Activated CD4-positive, CD25-positive, alpha-beta regulatory T cell treated with anti-CD3 and anti-CD28 coated beads, Interleukin-2, amount 50 U/mL, for 72 hours (primary cell): ENCODE measurements at regions not wholly inside any gene's neighbourhood (a gene's known extent, or its start where the extent isn't known, plus 50 kb on each side); places are given as distances from the start of the nearest gene placed in this dataset.

Experiments used
- DNase-seq: peaks from one replicate; pipeline ENCODE4 v3.0.0; 2021

DNA sequence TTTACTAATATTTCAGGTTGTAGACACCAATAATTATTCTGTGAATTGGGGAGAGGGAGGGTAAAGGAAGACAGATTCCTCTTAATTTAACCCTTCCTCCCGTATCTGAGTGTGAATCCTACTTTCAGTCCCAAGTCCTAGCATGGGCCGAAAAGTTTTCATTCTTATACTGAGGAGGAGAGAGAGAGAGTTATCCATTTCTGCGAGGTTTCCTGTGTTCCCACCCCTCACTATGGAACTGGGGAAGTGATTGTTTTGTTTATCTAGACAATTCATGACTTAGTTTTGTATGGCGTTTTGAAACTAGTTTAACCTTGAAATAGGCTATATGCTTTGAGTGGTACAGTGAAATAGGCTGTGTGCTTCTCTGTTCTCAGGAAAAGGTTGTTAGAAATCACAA is 134.0 kb upstream of the DPYD start:
- no peak for DNase-seq

DNA sequence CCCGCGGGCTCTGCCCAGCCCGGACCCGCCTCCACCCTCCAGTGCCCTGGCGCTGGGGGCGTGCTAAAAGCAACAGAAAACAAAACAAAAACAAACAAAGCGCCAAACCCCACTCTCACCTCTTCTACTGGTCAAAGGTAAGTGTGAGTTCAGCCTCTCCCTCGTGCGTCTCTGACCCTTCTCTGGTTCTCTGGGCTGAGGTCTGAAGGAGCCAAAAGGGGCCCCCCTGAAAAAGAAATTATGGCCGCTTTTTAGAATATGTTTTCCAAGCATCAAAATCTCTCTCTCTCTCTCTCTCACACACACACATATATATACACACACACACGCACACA is 133.5 kb upstream of the DPYD start:
- no peak for DNase-seq

DNA sequence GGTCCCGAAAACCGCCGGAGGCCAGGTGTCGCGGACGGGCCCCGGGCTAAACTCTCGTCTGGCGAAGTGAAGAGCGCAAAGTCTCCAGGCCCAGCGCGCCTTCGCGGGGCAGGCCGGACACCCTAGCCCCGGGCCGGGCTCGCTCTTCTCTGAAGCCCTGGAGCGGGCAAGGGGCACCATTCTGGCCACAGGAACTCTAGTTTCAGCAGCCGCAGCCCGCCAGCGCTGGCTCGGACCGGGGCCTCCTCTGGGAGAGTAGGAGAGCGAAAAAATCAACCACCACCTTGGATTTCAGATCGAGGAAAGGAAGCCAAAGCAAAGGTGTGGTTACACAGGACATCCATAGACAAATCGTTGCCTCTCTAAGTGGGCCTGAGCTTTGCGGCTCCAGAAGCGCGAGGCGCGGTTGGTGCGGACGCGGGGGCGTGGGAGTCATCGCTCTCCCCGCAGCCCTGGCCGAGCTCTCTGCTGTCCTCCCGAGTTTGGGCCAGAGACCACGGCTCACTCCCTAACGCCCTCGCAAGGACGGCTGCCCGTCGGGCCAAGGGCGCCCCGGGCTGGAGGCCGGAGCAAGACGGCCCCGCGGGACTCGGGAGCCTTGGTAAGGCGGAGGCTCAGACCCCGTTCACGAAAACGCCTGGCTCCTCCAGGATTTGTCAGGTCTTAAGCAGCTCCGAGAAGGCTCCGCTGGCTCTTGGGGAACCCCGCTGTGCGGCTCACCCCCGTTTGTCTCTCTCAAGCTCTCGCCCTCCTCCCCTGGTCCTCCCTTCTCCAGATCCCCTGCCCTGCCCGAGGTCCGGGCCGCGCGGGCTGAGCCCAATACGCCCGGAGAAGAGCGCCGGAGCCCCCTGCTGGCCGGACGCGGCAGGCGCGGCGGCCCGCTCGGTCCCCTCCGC is 132.9 kb upstream of the DPYD start:
- DNase-seq, result peak; percentile 75

DNA sequence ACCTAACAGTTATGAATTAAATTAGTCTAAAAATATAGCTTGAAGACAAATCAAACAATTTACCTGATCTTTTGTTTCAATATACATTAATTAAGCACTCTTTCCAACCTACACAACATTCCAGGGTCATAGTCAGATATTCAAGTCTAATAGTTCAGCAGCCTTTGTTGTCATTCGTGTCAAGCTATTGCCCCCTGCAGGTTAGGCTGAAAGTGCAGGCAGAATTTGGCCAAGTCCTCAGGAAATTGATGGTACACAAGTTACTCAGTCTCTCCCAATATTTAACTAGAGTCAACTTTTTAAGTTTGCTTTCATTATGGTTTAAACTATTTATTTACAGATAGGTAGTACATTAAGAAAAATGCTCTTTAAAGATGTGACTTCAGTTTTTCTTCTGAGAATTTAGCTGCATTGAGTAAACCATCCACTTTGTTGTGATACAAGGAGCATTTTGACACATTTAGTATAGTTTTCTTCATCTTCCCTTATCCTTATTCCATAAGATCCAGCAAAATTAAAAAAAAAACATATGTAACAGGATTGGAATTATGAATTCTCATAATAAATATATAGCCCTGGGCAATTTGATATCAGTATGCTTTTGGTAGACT is 130.3 kb upstream of the DPYD start:
- peak; percentile 70 for DNase-seq

DNA sequence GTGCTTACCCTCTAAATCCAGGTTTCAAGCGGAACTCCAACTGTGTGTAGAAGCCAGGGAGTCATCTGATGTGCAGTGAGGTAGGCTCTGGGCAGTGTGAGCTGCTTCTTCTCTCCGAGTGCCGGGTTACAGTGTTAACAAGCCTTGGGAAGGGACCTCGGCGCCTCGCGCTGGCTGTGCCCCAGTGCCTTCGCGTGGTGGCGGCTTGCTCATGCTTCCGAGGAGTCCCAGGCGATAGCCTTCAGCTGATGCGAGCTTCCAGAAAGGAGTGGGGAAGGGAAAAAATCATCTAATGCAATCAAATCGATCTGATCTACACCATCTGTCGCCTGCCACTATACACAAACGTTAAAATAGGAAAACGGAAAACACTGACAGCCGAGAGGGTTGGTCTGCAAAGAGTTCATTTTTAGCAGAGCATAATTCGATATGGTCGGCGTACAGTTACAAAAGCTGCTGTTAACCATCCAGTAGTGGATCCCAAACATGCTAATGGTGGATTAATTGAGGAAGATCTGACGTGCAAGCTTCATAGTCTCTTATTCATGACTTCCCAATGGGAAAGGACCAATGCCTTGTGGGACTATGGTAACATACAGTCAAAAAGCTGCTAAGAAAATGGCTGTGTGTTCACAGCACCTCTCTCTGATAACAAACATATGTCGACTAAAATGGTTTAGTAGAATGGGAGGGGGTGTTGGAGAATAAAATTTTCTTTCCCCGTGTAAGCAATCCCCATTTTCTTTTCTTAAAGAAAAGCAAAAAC is 128.7 kb upstream of the DPYD start:
- peak; percentile 31 for DNase-seq

DNA sequence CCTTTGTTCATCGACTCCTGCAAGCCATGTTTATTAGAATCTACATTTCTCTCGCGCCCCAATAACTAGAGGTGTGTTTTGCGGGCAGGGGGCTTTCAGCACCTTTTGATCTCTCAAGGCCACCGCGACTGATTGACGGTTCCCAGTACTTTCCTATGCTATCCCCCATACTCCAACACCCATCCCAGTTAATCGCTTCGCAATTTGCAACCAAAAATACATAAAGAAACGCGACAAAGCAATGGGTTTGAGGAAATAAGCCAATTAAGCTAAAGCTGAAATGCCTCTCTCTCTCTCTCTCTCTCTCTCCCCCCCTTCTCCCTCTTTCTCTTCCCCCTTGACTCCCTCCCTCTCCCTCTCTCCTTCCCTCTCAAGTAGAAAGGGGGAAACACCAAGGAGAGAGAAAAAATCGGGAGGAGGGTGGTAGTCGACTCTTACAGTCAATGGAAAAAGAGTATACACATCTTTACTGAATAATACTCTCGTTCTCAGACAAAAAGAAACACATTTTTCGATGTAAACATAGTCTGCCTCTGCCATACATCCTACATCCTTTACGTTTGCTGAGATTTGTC is 128.0 kb upstream of the DPYD start:
- no peak for DNase-seq

DNA sequence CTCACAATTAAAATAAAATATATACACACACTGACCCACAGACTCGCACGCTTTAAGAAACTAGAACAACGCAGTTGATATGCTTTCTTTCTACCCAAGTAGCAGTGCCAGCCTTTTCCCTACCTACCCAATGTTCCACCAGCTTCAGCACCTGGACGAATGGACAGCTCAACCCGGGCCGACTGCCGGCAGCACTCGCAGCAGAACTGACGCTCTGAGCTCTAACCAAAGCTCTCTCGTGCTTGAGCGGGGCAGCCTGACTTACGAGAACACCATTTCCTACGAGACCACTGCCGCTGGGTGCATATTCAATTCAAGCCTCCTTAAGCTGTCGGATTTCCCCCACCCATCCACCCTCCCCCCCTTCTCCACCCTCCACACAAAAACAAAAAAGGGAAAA is 127.4 kb upstream of the DPYD start:
- DNase-seq, result peak; percentile 53

DNA sequence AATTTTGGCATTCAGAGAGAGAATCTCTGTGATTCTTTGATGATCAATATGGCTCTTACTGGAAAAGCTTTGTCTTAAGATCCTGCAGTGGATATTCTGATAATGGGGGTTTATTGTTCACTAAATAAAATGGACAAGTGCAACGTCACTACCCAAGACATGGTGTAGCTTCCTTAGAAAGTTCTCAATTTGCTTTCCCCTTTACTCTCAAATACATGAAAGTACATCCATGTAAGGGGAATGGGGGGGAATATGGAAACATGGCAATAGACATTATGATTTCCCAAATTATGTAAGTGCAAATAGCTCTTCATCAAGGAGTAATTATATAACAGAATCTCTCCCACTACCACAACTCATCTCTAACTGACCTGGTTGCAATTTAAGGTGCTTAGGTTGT is 126.3 kb upstream of the DPYD start:
- no peak for DNase-seq

DNA sequence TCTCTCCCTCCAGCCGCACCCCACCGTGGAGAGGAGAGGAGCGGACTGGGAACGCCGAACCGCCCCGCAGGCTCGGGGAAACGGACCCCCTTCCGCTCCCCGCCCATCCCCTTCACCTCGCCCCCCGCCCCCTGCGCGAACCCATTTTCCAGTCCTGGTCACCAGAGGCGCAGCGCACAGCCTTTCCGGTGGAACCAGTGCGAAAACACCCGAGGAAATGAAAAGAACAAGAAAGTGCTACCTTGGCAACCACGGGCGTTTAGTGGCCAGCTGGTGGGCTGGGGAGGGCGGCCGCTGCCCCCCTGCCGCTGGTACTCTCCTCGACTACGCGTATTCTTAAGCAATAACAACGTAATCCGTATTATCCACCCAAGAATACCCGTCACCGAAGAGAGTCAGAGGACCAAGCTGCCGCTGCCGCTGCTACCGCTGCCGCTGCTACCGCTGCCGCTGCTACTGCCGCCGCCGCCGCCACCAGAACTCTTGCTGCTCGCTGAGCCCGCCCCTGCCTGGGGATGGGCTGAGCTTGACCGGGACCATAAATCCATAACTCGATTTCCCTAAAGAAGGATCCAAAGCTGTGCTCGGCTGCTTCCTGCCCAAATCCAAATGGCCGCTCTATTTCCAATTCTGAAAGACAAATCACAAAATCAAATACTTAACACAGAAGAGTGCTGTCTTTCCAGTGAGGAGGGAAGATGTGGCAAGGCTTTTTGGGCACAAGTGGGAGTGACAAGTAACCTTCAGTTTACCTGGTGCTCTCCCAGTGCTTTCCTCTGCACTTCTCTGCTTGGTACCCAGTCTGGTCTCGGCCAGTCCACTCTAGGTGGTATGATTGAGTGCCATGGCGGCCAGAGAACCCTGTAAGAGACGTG is 125.2 kb upstream of the DPYD start:
- DNase-seq, result no peak

DNA sequence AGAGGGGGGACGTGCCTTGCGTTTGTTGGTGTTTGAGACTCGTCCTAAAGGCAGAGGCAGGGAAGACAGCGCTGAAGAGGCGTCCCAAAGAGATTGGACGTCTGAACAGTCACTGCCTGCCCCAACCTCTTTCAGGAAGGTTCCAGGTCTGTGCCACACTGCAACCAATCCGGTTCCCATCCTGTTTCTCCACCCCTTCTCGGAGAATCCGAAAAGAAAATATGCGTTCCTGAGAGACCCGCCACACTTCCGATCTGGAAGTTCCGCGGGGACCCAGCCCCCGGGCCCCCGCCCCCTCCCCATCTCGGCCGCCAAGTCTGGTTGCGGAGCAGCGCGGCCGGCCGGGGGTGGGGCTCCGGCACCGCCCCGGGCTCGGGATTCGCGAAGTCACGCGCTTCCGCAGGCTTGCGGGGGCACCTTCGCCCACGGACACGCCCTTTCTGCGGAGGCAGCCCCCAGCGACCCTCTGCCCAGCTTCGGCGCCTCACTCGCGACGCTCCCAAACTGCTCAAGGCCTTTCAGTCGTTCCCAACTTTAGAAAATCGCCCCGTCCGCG is 124.5 kb upstream of the DPYD start:
- no peak for DNase-seq

DNA sequence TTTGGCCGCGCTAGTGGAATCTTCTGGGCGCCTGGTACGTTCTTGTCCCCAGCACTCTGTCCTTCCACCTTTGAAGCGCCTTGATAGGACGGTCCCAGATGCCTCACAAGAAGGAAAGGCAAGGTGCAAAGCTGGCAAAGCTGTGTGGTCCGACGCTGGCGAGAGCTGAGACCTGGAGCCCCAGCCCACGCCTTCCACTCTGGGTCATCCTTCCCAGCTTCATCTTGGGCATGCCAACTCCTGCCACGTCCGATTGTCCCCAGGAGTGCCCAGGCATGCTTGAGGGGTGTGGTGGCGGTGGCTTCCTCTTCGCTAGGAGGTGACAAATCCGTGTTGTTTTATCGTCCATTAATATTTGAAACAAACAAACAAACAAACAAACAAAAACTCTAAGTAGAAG is 123.9 kb upstream of the DPYD start:
- no peak for DNase-seq

DNA sequence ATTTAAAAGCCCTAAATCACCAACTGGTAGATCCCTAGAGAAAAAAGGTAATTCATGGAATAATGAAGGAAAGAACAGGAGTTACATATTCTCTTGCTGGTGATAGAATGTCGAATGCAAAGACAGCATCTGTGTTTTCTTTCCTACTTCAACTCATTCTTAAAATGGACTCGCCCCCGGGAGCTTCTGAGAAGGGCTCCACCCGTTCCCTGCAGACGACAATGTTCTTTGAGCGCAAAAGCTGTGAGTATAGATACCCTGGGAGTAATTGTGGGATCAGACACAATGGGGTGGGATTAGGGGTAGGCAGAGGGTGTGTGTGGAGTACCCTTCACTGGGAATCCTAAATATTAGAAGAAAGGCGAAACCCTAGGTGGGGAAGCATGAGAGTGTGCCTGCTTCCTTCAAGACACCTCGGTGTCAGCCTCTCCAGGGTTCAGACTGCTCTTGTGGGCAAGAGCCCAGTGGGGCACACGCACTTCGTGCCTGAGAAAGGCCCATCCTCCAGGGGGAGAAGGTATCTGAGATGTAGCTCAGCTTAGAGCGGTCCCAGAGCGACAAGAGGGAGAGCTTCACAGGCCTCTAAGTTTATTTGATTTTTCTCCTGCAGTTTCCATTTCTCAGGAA is 123.3 kb upstream of the DPYD start:
- DNase-seq, result no peak

DNA sequence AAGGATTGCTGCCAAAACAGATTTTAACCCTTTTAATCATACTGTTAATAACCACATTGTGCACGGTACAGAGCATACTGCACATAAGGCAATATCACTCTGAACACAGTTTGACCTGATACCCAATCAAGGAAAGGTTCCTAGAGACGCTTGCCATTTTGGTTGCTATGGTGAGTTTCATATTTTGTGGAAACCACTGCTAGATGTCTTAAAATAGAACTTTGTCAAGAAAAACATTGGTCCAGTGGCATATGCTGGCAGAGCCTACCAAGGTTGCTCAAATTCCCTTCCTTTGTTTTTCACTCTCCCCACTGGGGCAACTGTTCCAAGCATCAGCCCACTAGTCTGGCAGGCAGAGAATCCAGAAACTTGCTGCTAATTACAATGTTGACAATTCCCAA is 114.8 kb upstream of the DPYD start:
- no peak for DNase-seq

DNA sequence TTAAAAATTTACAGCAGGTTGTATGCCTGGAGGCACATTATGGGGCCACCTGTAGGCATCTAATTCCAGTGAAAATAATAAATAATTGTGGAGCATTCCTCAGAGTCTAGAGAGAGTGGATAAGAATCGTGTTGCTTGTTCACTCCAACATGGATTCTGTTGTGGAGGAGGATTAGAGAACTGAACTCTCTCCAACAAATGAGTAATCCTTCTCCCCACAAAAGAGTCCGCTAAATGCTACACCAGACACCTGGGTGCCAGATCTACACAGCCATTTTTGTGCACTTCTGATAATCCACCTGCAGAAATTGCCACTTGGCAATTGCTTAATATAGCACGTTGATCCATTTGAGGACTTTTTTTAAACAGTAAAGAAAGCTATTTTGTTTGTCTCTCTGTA is 113.7 kb upstream of the DPYD start:
- no peak for DNase-seq

DNA sequence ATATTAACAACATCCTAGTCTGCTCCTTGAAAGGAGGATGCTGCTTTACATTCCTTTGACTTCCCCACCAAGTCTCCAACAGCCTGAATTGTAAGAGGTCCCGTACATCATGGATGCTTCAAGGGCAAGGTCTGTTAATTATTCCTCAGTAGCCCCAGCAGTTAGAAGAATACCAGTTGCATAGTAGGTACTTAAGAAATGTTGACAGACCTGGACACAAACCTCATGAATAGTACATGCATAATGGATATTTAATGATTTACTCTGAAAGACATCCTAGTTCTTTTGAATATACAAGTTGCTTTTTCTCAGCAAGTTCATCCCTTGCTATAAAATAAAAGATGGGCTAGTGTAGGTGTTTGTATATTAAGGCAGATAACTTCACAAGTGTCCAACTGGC is 112.1 kb upstream of the DPYD start:
- no peak for DNase-seq

DNA sequence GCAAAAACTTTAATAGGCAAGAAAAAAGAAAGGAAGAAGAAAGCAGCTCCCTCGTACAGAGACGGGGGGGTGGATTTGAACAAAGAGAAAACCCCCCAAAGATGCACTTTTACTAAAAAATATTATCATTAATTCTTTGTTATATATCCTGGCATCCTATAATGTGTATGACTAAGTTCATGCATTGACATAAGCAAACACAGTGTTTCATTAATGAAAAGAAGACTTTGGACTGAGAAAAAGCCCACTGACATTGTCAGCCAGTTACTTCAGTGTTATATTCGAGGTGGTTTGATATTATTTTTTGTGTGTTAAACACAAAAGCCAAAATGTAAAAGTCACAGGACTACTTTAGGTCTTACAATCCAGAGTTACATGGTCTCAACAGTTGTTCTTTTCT is 110.1 kb upstream of the DPYD start:
- no peak for DNase-seq

DNA sequence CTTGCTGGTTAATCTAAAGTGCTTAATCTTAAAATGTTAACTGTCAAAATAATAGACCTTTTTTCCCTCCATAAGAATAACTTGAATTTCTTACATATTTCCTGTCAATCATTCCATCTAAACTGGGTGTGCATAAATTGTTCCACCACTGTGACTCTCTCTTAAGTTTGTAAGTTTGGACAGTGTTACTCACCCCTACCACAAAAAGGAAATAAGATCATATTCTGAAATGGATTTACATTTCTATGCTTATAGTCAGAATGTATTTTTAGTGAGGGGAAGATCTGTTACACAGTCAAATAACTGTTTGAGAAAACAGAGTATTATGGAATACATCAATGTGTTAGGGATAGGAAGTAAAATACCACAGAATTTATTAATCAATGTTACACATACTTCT is 109.6 kb upstream of the DPYD start:
- DNase-seq, result no peak

DNA sequence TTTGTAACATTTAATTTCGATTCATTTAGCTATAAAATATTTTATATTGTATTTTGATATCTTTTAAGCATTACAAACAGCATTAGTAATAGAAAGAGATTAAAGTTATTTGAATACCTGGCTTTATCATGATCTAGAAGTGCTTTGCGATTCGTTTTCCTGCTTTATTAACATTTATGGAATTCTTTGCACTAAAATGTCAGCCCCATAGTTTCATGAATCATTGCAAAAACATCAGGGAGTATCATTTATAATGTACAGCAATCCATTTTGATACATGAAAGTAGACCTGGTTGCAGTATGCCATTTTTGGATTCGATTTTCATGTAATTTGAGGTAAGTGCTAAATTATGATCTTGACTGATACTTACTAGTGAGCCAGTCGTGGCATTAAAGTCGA is 108.0 kb upstream of the DPYD start:
- no peak for DNase-seq

DNA sequence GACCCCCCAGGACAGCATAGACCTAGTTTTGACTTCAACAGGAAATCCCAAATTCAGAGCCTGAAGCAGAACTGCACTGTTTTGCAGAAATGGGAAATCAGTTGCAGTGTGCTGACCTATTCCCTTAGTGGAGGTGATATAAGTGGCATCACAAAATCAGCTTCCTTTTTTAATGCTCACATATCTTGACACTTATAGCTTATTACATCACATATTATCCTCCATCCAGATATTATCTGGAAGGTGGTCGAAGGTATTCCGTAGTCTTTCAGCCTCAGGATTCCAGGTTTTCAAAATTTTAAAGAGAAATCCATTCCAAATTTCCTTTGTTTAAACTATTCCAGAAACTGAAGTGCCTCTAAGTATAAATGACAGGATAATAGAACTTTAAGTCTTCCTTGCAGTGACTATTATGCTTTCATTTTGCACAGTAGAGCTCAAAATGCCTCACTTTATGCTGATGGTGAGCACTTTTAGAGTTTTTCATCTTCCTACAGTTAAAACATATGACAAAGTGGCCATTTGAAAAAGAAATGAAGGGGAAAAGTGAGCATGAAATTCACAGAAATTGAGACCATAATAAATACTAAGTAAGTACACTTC is 106.4 kb upstream of the DPYD start:
- DNase-seq, result no peak

DNA sequence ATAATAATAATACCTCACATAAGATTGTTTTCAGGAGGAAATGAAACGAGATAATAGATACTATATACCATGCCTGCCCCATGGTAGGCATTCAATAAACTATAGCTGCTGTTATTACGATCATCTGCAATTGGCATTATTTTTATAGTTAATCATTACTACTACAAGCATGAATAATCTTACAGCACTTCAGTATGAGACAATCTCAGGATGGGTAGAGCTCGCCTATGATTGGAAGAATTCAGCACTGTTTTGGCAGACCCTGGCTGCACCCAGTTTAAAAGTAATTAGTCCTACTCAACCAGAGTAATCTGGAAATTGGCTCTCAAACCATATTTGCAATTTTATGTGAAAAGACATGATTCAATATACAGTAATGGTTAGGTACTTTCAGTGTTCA is 105.0 kb upstream of the DPYD start:
- no peak for DNase-seq

DNA sequence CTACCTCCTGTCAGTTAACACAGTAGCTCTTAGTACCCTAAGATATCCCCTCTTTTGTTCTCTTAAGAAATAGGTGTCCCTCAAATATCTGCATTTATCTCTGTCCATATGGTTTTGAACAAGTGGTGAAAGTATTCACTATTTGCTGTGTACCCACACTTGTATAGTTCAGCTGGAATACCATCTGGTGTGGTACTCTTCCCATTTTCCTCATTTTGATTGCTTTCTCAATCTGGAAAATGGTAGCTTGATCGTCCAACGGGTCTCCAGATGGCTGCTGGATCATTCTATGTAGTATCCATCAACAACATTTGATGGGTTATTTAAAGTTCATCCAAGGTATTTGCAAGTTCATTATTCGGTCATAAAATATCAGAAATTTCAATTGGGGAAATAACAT is 100.3 kb upstream of the DPYD start:
- no peak for DNase-seq

DNA sequence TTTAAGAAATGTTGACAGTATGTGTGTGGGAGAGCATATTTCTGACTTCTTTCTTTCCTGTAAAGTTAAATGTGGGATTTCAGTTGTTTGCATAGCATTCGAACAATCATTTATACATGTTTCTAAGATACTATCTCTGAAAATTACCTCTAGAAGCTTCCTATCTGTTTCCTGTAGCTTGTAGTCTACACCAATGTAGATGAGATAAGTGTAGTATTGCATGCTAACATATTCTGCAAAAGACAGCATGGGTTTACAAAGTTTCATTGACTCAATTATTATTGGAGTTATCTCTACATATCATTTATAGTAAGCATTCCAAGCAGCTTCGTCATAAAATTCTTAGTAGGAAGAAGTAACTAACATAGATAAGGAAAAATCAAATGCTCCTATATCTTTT is 98.9 kb upstream of the DPYD start:
- no peak for DNase-seq
